ENCODE measurements at regions not wholly inside any gene's neighbourhood (a gene's known extent, or its start where the extent isn't known, plus 50 kb on each side); places are given as distances from the start of the nearest gene placed in this dataset.

- no peak overlapping the region for H2BK120ac ChIP-seq (ENCODE audit: low read depth, low read length)
- H3K56ac ChIP-seq (ENCODE audit: low read length): no peak overlapping the region
- no peaks in the 10 kb centered on the region for H3K27me3 ChIP-seq (ENCODE audit: insufficient read depth, low read length, poor library complexity)
- no peak overlapping the region for H3K9ac ChIP-seq (ENCODE audit: low read length)
- no peak overlapping the region for H3K23ac ChIP-seq (ENCODE audit: low read length)
- no peak overlapping the region for H2BK15ac ChIP-seq (replicated peaks; ENCODE audit: low read depth)
- H3K4me3 ChIP-seq (ENCODE audit: low read length): no peak overlapping the region
- H3K4me1 ChIP-seq (ENCODE audit: control insufficient read depth, low read depth, low read length): no peaks in the 10 kb centered on the region
- H2BK5ac ChIP-seq (ENCODE audit: low read length): no peak overlapping the region
- no peak overlapping the region for H4K5ac ChIP-seq (ENCODE audit: low read length)
- no peaks in the 10 kb centered on the region for H3K79me2 ChIP-seq (ENCODE audit: control insufficient read depth, insufficient read depth, low read length)
- H3K79me1 ChIP-seq (ENCODE audit: low read length): no peaks in the 10 kb centered on the region
- no peak overlapping the region for H3K18ac ChIP-seq (ENCODE audit: low read length)
- DNase-seq: no peak
- no peak overlapping the region for H3K4me2 ChIP-seq (ENCODE audit: low read length)
- H3K36me3 ChIP-seq (ENCODE audit: control insufficient read depth, insufficient read depth, low read length): no peaks in the 10 kb centered on the region
- H3K4ac ChIP-seq (ENCODE audit: low read depth, low read length): no peak overlapping the region
- WGBS (ENCODE audit: extremely low coverage, insufficient coverage, low lambda C conversion rate): no CpG with 5 or more reads among the region's 2 CpGs
- H3K27ac ChIP-seq (ENCODE audit: low read depth, low read length): no peak overlapping the region
- no peak overlapping the region for H2AK5ac ChIP-seq (ENCODE audit: low read length)
- no peak overlapping the region for H4K8ac ChIP-seq (ENCODE audit: low read depth, low read length)
These were observed 81.4 kb upstream of the IRS2 start for GRCh38 chr13:109867766-109868165.

- no peak overlapping the region for H3K4me3 ChIP-seq (ENCODE audit: low read length)
- no peak overlapping the region for H2BK15ac ChIP-seq (replicated peaks; ENCODE audit: low read depth)
- no peak for DNase-seq
- no peak overlapping the region for H3K56ac ChIP-seq (ENCODE audit: low read length)
- no peaks in the 10 kb centered on the region for H3K4me1 ChIP-seq (ENCODE audit: control insufficient read depth, low read depth, low read length)
- no peak overlapping the region for H2BK5ac ChIP-seq (ENCODE audit: low read length)
- no peaks in the 10 kb centered on the region for H3K36me3 ChIP-seq (ENCODE audit: control insufficient read depth, insufficient read depth, low read length)
- no peak overlapping the region for H2AK5ac ChIP-seq (ENCODE audit: low read length)
- no peak overlapping the region for H4K8ac ChIP-seq (ENCODE audit: low read depth, low read length)
- no peak overlapping the region for H3K18ac ChIP-seq (ENCODE audit: low read length)
- H3K23ac ChIP-seq (ENCODE audit: low read length): no peak overlapping the region
- H4K5ac ChIP-seq (ENCODE audit: low read length): no peak overlapping the region
- no peak overlapping the region for H3K4ac ChIP-seq (ENCODE audit: low read depth, low read length)
- WGBS (ENCODE audit: extremely low coverage, insufficient coverage, low lambda C conversion rate): no CpG with 5 or more reads among the region's 2 CpGs
- H3K27me3 ChIP-seq (ENCODE audit: insufficient read depth, low read length, poor library complexity): no peaks in the 10 kb centered on the region
- no peak overlapping the region for H3K27ac ChIP-seq (ENCODE audit: low read depth, low read length)
- no peak overlapping the region for H3K4me2 ChIP-seq (ENCODE audit: low read length)
- no peaks in the 10 kb centered on the region for H3K79me2 ChIP-seq (ENCODE audit: control insufficient read depth, insufficient read depth, low read length)
- H2BK120ac ChIP-seq (ENCODE audit: low read depth, low read length): no peak overlapping the region
- no peak overlapping the region for H3K9ac ChIP-seq (ENCODE audit: low read length)
- no peaks in the 10 kb centered on the region for H3K79me1 ChIP-seq (ENCODE audit: low read length)
These were observed 76.2 kb upstream of the IRS2 start for GRCh38 chr13:109862627-109863026.

DNA sequence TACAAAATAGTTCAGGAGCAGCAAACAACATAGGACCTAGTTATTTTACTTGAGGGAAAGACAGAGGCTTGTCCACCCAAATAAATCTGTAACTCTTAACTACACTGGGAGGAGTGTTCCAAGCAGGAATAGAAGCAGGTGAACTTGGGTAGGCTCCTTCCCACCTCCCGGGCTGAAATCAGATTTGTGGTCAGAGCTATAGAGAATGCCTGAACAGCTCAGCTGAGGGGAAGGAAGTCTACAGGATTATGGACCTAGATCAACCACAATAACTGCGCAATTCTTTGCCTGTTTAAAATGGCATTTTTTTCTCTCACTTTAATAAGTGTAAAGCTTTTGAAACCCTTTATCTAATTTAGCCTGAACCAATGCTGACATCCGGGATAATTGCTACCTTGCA is 73.5 kb upstream of the IRS2 start:
- Histone ChIP-seq H3K23ac (ENCODE audit: low read length) (no peak overlapping the region), H2BK15ac (replicated peaks; ENCODE audit: low read depth) (no peak overlapping the region), H4K5ac (ENCODE audit: low read length) (no peak overlapping the region), H3K36me3 (ENCODE audit: control insufficient read depth, insufficient read depth, low read length) (no peaks in the 10 kb centered on the region), H3K79me2 (ENCODE audit: control insufficient read depth, insufficient read depth, low read length) (no peaks in the 10 kb centered on the region), H3K4me1 (ENCODE audit: control insufficient read depth, low read depth, low read length) (no peaks in the 10 kb centered on the region), H3K4me3 (ENCODE audit: low read length) (no peak overlapping the region), H3K18ac (ENCODE audit: low read length) (no peak overlapping the region), H3K27me3 (ENCODE audit: insufficient read depth, low read length, poor library complexity) (no peaks in the 10 kb centered on the region), H3K9ac (ENCODE audit: low read length) (no peak overlapping the region), H3K27ac (ENCODE audit: low read depth, low read length) (no peak overlapping the region), H3K4ac (ENCODE audit: low read depth, low read length) (no peak overlapping the region), H2AK5ac (ENCODE audit: low read length) (no peak overlapping the region), H3K4me2 (ENCODE audit: low read length) (no peak overlapping the region), H4K8ac (ENCODE audit: low read depth, low read length) (no peak overlapping the region), H3K79me1 (ENCODE audit: low read length) (no peaks in the 10 kb centered on the region), H2BK5ac (ENCODE audit: low read length) (no peak overlapping the region), H3K56ac (ENCODE audit: low read length) (no peak overlapping the region), H2BK120ac (ENCODE audit: low read depth, low read length) (no peak overlapping the region)
- no CpG with 5 or more reads among the region's 3 CpGs for WGBS (ENCODE audit: extremely low coverage, insufficient coverage, low lambda C conversion rate)
- DNase-seq: no peak

DNA sequence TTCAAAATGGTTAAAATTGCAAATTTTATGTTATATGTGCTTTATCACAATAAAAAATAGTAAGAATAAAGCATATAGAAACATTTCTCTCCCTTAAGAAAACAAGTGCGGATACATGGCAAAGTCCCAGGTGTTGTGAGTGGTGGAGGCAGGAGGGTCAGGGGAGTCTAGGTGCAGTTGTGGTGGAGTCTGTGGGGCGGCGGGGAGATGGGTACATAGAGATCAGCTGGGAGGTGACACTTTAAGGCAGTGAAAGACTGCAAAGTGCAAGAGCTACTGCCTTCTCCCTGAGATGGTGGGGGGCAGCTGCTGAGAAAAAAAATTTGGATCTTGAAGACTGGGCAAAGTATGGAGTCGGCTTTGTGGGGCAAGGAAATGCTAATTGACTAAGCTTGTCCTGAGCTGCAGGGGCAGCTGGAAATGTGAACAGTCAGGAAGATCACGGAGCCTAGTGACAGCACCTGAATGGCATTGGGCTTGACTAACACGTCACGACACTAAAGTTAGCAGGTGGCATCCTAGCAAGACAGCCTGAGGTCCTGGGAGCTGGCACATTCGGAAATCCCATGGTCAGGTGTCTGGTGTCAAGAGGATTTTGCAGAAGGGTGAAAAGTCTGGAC is 72.9 kb upstream of the IRS2 start:
- Histone ChIP-seq H4K8ac (ENCODE audit: low read depth, low read length) (no peak overlapping the region), H2BK15ac (replicated peaks; ENCODE audit: low read depth) (no peak overlapping the region), H2BK120ac (ENCODE audit: low read depth, low read length) (no peak overlapping the region), H3K4me1 (ENCODE audit: control insufficient read depth, low read depth, low read length) (no peaks in the 10 kb centered on the region), H3K23ac (ENCODE audit: low read length) (no peak overlapping the region), H3K9ac (ENCODE audit: low read length) (no peak overlapping the region), H3K4ac (ENCODE audit: low read depth, low read length) (no peak overlapping the region), H3K79me2 (ENCODE audit: control insufficient read depth, insufficient read depth, low read length) (no peaks in the 10 kb centered on the region), H3K4me2 (ENCODE audit: low read length) (no peak overlapping the region), H3K36me3 (ENCODE audit: control insufficient read depth, insufficient read depth, low read length) (no peaks in the 10 kb centered on the region), H3K18ac (ENCODE audit: low read length) (no peak overlapping the region), H3K56ac (ENCODE audit: low read length) (no peak overlapping the region), H3K4me3 (ENCODE audit: low read length) (no peak overlapping the region), H2BK5ac (ENCODE audit: low read length) (no peak overlapping the region), H3K27ac (ENCODE audit: low read depth, low read length) (no peak overlapping the region), H3K79me1 (ENCODE audit: low read length) (no peaks in the 10 kb centered on the region), H4K5ac (ENCODE audit: low read length) (no peak overlapping the region), H2AK5ac (ENCODE audit: low read length) (no peak overlapping the region), H3K27me3 (ENCODE audit: insufficient read depth, low read length, poor library complexity) (no peaks in the 10 kb centered on the region)
- DNase-seq: no peak
- WGBS (ENCODE audit: extremely low coverage, insufficient coverage, low lambda C conversion rate): no CpG with 5 or more reads among the region's 8 CpGs

DNA sequence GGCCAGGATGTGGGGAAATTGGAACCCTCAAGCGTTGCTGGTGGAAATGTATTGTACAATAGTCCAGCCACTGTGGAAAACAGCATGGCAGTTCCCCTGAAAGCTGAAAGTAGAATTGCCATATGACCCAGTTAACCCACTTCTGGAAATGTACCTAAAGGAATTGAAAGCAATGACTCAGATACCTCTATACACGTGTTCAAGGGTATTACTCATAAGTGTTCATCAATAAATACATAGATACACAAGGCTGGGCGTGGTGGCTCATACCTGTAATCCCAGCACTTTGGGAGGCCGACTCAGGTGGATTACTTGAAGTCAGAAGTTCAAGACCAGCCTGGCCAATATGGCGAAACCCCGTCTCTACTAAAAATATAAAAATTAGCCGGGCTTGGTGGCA is 71.9 kb upstream of the IRS2 start:
- Histone ChIP-seq H4K8ac (ENCODE audit: low read depth, low read length) (no peak overlapping the region), H3K79me1 (ENCODE audit: low read length) (no peaks in the 10 kb centered on the region), H2BK15ac (replicated peaks; ENCODE audit: low read depth) (no peak overlapping the region), H3K4ac (ENCODE audit: low read depth, low read length) (no peak overlapping the region), H3K4me2 (ENCODE audit: low read length) (no peak overlapping the region), H3K79me2 (ENCODE audit: control insufficient read depth, insufficient read depth, low read length) (no peaks in the 10 kb centered on the region), H3K27ac (ENCODE audit: low read depth, low read length) (no peak overlapping the region), H3K23ac (ENCODE audit: low read length) (no peak overlapping the region), H2BK120ac (ENCODE audit: low read depth, low read length) (no peak overlapping the region), H3K36me3 (ENCODE audit: control insufficient read depth, insufficient read depth, low read length) (no peaks in the 10 kb centered on the region), H3K9ac (ENCODE audit: low read length) (no peak overlapping the region), H3K4me1 (ENCODE audit: control insufficient read depth, low read depth, low read length) (no peaks in the 10 kb centered on the region), H3K18ac (ENCODE audit: low read length) (no peak overlapping the region), H2AK5ac (ENCODE audit: low read length) (no peak overlapping the region), H3K27me3 (ENCODE audit: insufficient read depth, low read length, poor library complexity) (no peaks in the 10 kb centered on the region), H3K56ac (ENCODE audit: low read length) (no peak overlapping the region), H3K4me3 (ENCODE audit: low read length) (no peak overlapping the region), H4K5ac (ENCODE audit: low read length) (no peak overlapping the region), H2BK5ac (ENCODE audit: low read length) (no peak overlapping the region)
- no CpG with 5 or more reads among the region's 7 CpGs for WGBS (ENCODE audit: extremely low coverage, insufficient coverage, low lambda C conversion rate)
- no peak for DNase-seq

DNA sequence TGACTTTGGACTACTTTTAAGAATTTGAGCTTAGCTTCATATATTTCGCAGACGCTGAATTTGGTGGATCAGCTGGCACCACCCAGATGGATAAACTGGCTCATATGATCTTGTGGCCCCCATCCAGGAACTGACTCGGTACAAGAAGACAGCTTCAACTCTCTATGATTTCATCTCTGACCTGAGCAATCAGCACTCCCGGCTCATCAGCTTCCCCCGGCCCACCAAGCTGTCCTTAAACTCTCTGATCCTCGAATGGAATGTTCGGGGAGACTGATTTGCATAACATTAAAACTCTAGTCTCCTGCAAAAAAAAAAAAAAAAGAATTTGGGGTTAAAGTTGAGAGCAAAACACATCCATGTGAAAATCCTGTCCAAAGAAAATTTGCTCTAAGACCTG is 71.4 kb upstream of the IRS2 start:
- Histone ChIP-seq H3K79me2 (ENCODE audit: control insufficient read depth, insufficient read depth, low read length) (no peaks in the 10 kb centered on the region), H2BK120ac (ENCODE audit: low read depth, low read length) (no peak overlapping the region), H2AK5ac (ENCODE audit: low read length) (no peak overlapping the region), H2BK15ac (replicated peaks; ENCODE audit: low read depth) (no peak overlapping the region), H3K4ac (ENCODE audit: low read depth, low read length) (no peak overlapping the region), H3K27ac (ENCODE audit: low read depth, low read length) (no peak overlapping the region), H2BK5ac (ENCODE audit: low read length) (no peak overlapping the region), H3K4me3 (ENCODE audit: low read length) (no peak overlapping the region), H3K18ac (ENCODE audit: low read length) (no peak overlapping the region), H3K56ac (ENCODE audit: low read length) (no peak overlapping the region), H4K8ac (ENCODE audit: low read depth, low read length) (no peak overlapping the region), H3K4me1 (ENCODE audit: control insufficient read depth, low read depth, low read length) (no peaks in the 10 kb centered on the region), H3K27me3 (ENCODE audit: insufficient read depth, low read length, poor library complexity) (no peaks in the 10 kb centered on the region), H3K4me2 (ENCODE audit: low read length) (no peak overlapping the region), H3K36me3 (ENCODE audit: control insufficient read depth, insufficient read depth, low read length) (no peaks in the 10 kb centered on the region), H3K79me1 (ENCODE audit: low read length) (no peaks in the 10 kb centered on the region), H4K5ac (ENCODE audit: low read length) (no peak overlapping the region), H3K23ac (ENCODE audit: low read length) (no peak overlapping the region), H3K9ac (ENCODE audit: low read length) (no peak overlapping the region)
- no peak for DNase-seq
- WGBS (ENCODE audit: extremely low coverage, insufficient coverage, low lambda C conversion rate): no CpG with 5 or more reads among the region's 7 CpGs
